NCI-H1694 treated with DMSO at 0.1 percent for 48 hours (cell line): ENCODE measurements at regions not wholly inside any gene's neighbourhood (a gene's known extent, or its start where the extent isn't known, plus 50 kb on each side); places are given as distances from the start of the nearest gene placed in this dataset.
A peak's percentile ranks its signal among the peaks of the same experiment; 100 is the strongest.
"Not testable (repeated sequence)": the region's sequence is repeated elsewhere in the genome, so short reads cannot be mapped to it uniquely, and the experiment has no call there.

Source experiments
- DNase-seq: peaks from one replicate; lab custom pipeline; 2025; lab: John Stamatoyannopoulos, UW

GRCh38 chr12:115394496-115395220 is 710.7 kb upstream of the TBX3 start:
- DNase-seq, result no peak

- no peak for DNase-seq
These were observed 704.2 kb upstream of the TBX3 start for GRCh38 chr12:115388139-115388538.

- DNase-seq, result no peak
These were observed 703.5 kb upstream of the TBX3 start for GRCh38 chr12:115387467-115387901.

- DNase-seq, result no peak
These were observed 703.0 kb upstream of the TBX3 start for GRCh38 chr12:115386946-115387345.

GRCh38 chr12:115385141-115385540 is 701.2 kb upstream of the TBX3 start:
- no peak for DNase-seq

- DNase-seq, result no peak
These were observed 700.4 kb upstream of the TBX3 start for GRCh38 chr12:115384391-115384790.

GRCh38 chr12:115383668-115384067 is 699.7 kb upstream of the TBX3 start:
- DNase-seq, result no peak

GRCh38 chr12:115382681-115383080 is 698.7 kb upstream of the TBX3 start:
- no peak for DNase-seq

- no peak for DNase-seq
These were observed 696.7 kb upstream of the TBX3 start for GRCh38 chr12:115380546-115381120.

GRCh38 chr12:115378291-115378690 is 694.3 kb upstream of the TBX3 start:
- peak; percentile 5 for DNase-seq

- no peak for DNase-seq
These were observed 693.8 kb upstream of the TBX3 start for GRCh38 chr12:115377779-115378178.

GRCh38 chr12:115377230-115377629 is 693.3 kb upstream of the TBX3 start:
- DNase-seq, result no peak

- no peak for DNase-seq
These were observed 691.4 kb upstream of the TBX3 start for GRCh38 chr12:115375186-115375991.

- DNase-seq, result no peak
These were observed 690.7 kb upstream of the TBX3 start for GRCh38 chr12:115374480-115375185.

- DNase-seq, result no peak
These were observed 687.7 kb upstream of the TBX3 start for GRCh38 chr12:115371711-115372110.

GRCh38 chr12:115370650-115371049 is 686.7 kb upstream of the TBX3 start:
- no peak for DNase-seq

GRCh38 chr12:115370207-115370606 is 686.2 kb upstream of the TBX3 start:
- DNase-seq, result no peak

- not testable (repeated sequence) for DNase-seq
These were observed 682.3 kb upstream of the TBX3 start for GRCh38 chr12:115366277-115366676.

GRCh38 chr12:115365765-115366164 is 681.8 kb upstream of the TBX3 start:
- not testable (repeated sequence) for DNase-seq

- no peak for DNase-seq
These were observed 680.9 kb upstream of the TBX3 start for GRCh38 chr12:115364921-115365320.

GRCh38 chr12:115362339-115362976 is 678.5 kb upstream of the TBX3 start:
- DNase-seq, result no peak

- DNase-seq, result no peak
These were observed 673.7 kb upstream of the TBX3 start for GRCh38 chr12:115357681-115358080.
